ENCODE measurements at regions not wholly inside any gene's neighbourhood (a gene's known extent, or its start where the extent isn't known, plus 50 kb on each side); places are given as distances from the start of the nearest gene placed in this dataset.

GRCh38 chr4:151946718-151947117 lies 185.9 kb upstream of the GATB start:
- DNase-seq (ENCODE audit: low read depth) = no peak

- DNase-seq (ENCODE audit: low read depth) = no peak
These were observed 182.2 kb upstream of the GATB start for GRCh38 chr4:151942971-151943370.

GRCh38 chr4:151940926-151941617 lies 180.3 kb upstream of the GATB start:
- no peak for DNase-seq (ENCODE audit: low read depth)

GRCh38 chr4:151940291-151940690 lies 179.5 kb upstream of the GATB start:
- DNase-seq (ENCODE audit: low read depth) = no peak

GRCh38 chr4:151939670-151940069 lies 178.9 kb upstream of the GATB start:
- DNase-seq (ENCODE audit: low read depth) = no peak

- DNase-seq (ENCODE audit: low read depth) = no peak
These were observed 174.6 kb upstream of the GATB start for GRCh38 chr4:151935411-151935810.

GRCh38 chr4:151934766-151935165 lies 174.0 kb upstream of the GATB start:
- DNase-seq (ENCODE audit: low read depth) = peak; percentile 94

- DNase-seq (ENCODE audit: low read depth) = peak; percentile 34
These were observed 172.5 kb upstream of the GATB start for GRCh38 chr4:151933122-151933827.

- no peak for DNase-seq (ENCODE audit: low read depth)
These were observed 170.8 kb upstream of the GATB start for GRCh38 chr4:151931563-151931962.

- no peak for DNase-seq (ENCODE audit: low read depth)
These were observed 169.6 kb upstream of the GATB start for GRCh38 chr4:151930372-151930771.

GRCh38 chr4:151928112-151928511 lies 167.3 kb upstream of the GATB start:
- DNase-seq (ENCODE audit: low read depth) = no peak

- DNase-seq (ENCODE audit: low read depth) = peak; percentile 66
These were observed 162.0 kb upstream of the GATB start for GRCh38 chr4:151922811-151923210.

- peak; percentile 41 for DNase-seq (ENCODE audit: low read depth)
These were observed 161.5 kb upstream of the GATB start for GRCh38 chr4:151922306-151922705.

GRCh38 chr4:151921811-151922210 lies 161.0 kb upstream of the GATB start:
- DNase-seq (ENCODE audit: low read depth) = peak; percentile 53

- DNase-seq (ENCODE audit: low read depth) = peak; percentile 46
These were observed 160.6 kb upstream of the GATB start for GRCh38 chr4:151921386-151921785.

GRCh38 chr4:151917145-151917734 lies 156.4 kb upstream of the GATB start:
- DNase-seq (ENCODE audit: low read depth) = peak; percentile 9

GRCh38 chr4:151912632-151913031 lies 151.8 kb upstream of the GATB start:
- DNase-seq (ENCODE audit: low read depth) = no peak

- no peak for DNase-seq (ENCODE audit: low read depth)
These were observed 151.2 kb upstream of the GATB start for GRCh38 chr4:151911970-151912369.

GRCh38 chr4:151908734-151909497 lies 148.1 kb upstream of the GATB start:
- DNase-seq (ENCODE audit: low read depth) = no peak

- no peak for DNase-seq (ENCODE audit: low read depth)
These were observed 147.4 kb upstream of the GATB start for GRCh38 chr4:151908201-151908600.

GRCh38 chr4:151906438-151906837 lies 145.6 kb upstream of the GATB start:
- no peak for DNase-seq (ENCODE audit: low read depth)

GRCh38 chr4:151905197-151905596 lies 144.4 kb upstream of the GATB start:
- no peak for DNase-seq (ENCODE audit: low read depth)

All from RPMI7951 (cell line).